Activated CD8-positive, alpha-beta memory T cell treated with anti-CD3 and anti-CD28 coated beads, Interleukin-2, amount 50 U/mL, for 1 hour (primary cell): ENCODE measurements at regions not wholly inside any gene's neighbourhood (a gene's known extent, or its start where the extent isn't known, plus 50 kb on each side); places are given as distances from the start of the nearest gene placed in this dataset.
A peak's percentile ranks its signal among the peaks of the same experiment; 100 is the strongest.
"Not testable (repeated sequence)": the region's sequence is repeated elsewhere in the genome, so short reads cannot be mapped to it uniquely, and the experiment has no call there.

Source experiments
- DNase-seq: peaks from one replicate; pipeline ENCODE4 v3.0.0-alpha.2; 2020; ENCODE audit errors: extremely low read depth

- no peak for DNase-seq
These were observed 73.9 kb downstream of the LSM3 start for GRCh38 chr3:14252321-14253021.

- DNase-seq: no peak
These were observed 74.5 kb downstream of the LSM3 start for GRCh38 chr3:14253022-14253706.

GRCh38 chr3:14253707-14254382 lies 75.2 kb downstream of the LSM3 start:
- DNase-seq: no peak

- no peak for DNase-seq
These were observed 76.4 kb downstream of the LSM3 start for GRCh38 chr3:14254812-14255702.

- DNase-seq: no peak
These were observed 77.4 kb downstream of the LSM3 start for GRCh38 chr3:14256046-14256445.

- DNase-seq: no peak
These were observed 78.1 kb downstream of the LSM3 start for GRCh38 chr3:14256561-14257342.

GRCh38 chr3:14258906-14259904 lies 80.6 kb downstream of the LSM3 start:
- no peak for DNase-seq

- DNase-seq: no peak
These were observed 81.8 kb downstream of the LSM3 start for GRCh38 chr3:14260463-14260862.

- peak; percentile 19 for DNase-seq
These were observed 82.6 kb downstream of the LSM3 start for GRCh38 chr3:14261229-14261628.

GRCh38 chr3:14262212-14262611 lies 83.6 kb downstream of the LSM3 start:
- no peak for DNase-seq

GRCh38 chr3:14262867-14263266 lies 84.2 kb downstream of the LSM3 start:
- no peak for DNase-seq

- DNase-seq: no peak
These were observed 84.8 kb downstream of the LSM3 start for GRCh38 chr3:14263317-14264005.

GRCh38 chr3:14265246-14265962 lies 86.8 kb downstream of the LSM3 start:
- no peak for DNase-seq

- DNase-seq: no peak
These were observed 87.7 kb downstream of the LSM3 start for GRCh38 chr3:14266361-14266760.

GRCh38 chr3:14267976-14268375 lies 89.4 kb downstream of the LSM3 start:
- DNase-seq: no peak

GRCh38 chr3:14268897-14269296 lies 90.3 kb downstream of the LSM3 start:
- no peak for DNase-seq

- not testable (repeated sequence) for DNase-seq
These were observed 93.7 kb downstream of the LSM3 start for GRCh38 chr3:14272041-14272958.
